ENCODE measurements at regions not wholly inside any gene's neighbourhood (a gene's known extent, or its start where the extent isn't known, plus 50 kb on each side); places are given as distances from the start of the nearest gene placed in this dataset.

- Histone ChIP-seq H3K4me3 (no peak overlapping the region), H3K4me1 (peaks cover 3 to 23% of the 10 kb centered on the region in 2 donors), H3K36me3 (no peaks in the 10 kb centered on the region), H3K9me3 (no peaks in the 10 kb centered on the region), H3K27ac (no peak overlapping the region), H3K27me3 (no peaks in the 10 kb centered on the region)
- no peak for TF ChIP-seq CTCF (IDR thresholded peaks at IDR 0.05)
- ATAC-seq (no peak), DNase-seq (no peak)
- intact Hi-C loops (cut with DNase I), result no loop called here
Measured at GRCh38 chr7:50957855-50958254, 175.2 kb upstream of the GRB10 start.

GRCh38 chr7:50957431-50957830 lies 174.7 kb upstream of the GRB10 start:
- Histone ChIP-seq H3K36me3 (no peaks in the 10 kb centered on the region), H3K27ac (no peak overlapping the region), H3K9me3 (no peaks in the 10 kb centered on the region), H3K4me3 (no peak overlapping the region), H3K27me3 (no peaks in the 10 kb centered on the region), H3K4me1 (peaks cover 0 to 19% of the 10 kb centered on the region in 2 donors)
- ATAC-seq (no peak), DNase-seq (no peak)
- intact Hi-C loops (cut with DNase I), result no loop called here
- TF ChIP-seq CTCF (IDR thresholded peaks at IDR 0.05), result no peak

- DNase-seq, result no peak
- H3K27me3 ChIP-seq, result no peaks in the 10 kb centered on the region
- peaks cover 0 to 14% of the 10 kb centered on the region in 2 donors for H3K4me1 ChIP-seq
- ATAC-seq, result no peak
- H3K9me3 ChIP-seq, result no peaks in the 10 kb centered on the region
- no peak overlapping the region for H3K27ac ChIP-seq
- TF ChIP-seq CTCF (IDR thresholded peaks at IDR 0.05), result no peak
- no peaks in the 10 kb centered on the region for H3K36me3 ChIP-seq
- no peak overlapping the region for H3K4me3 ChIP-seq
- intact Hi-C loops (cut with DNase I), result no loop called here
Measured at GRCh38 chr7:50956522-50957155, 173.9 kb upstream of the GRB10 start.

- ATAC-seq (no peak), DNase-seq (no peak)
- peaks cover 0 to 1% of the 10 kb centered on the region in 2 donors for H3K9me3 ChIP-seq
- H3K4me1 ChIP-seq, result peaks cover 0 to 14% of the 10 kb centered on the region in 2 donors
- intact Hi-C loops (cut with DNase I), result no loop called here
- H3K27ac ChIP-seq, result no peak overlapping the region
- H3K4me3 ChIP-seq, result no peak overlapping the region
- no peak for TF ChIP-seq CTCF (IDR thresholded peaks at IDR 0.05)
- H3K27me3 ChIP-seq, result no peaks in the 10 kb centered on the region
- H3K36me3 ChIP-seq, result no peaks in the 10 kb centered on the region
Measured at GRCh38 chr7:50954716-50955115, 172.0 kb upstream of the GRB10 start.

- Histone ChIP-seq H3K4me3 (no peak overlapping the region), H3K27ac (no peak overlapping the region), H3K4me1 (peaks cover 0 to 14% of the 10 kb centered on the region in 2 donors), H3K9me3 (peaks cover 0 to 6% of the 10 kb centered on the region in 2 donors), H3K36me3 (no peaks in the 10 kb centered on the region), H3K27me3 (no peaks in the 10 kb centered on the region)
- no peak for ATAC-seq
- TF ChIP-seq CTCF (IDR thresholded peaks at IDR 0.05), result no peak
- intact Hi-C loops (cut with DNase I), result no loop called here
- no peak for DNase-seq
Measured at GRCh38 chr7:50954245-50954644, 171.5 kb upstream of the GRB10 start.
